ENCODE measurements at regions not wholly inside any gene's neighbourhood (a gene's known extent, or its start where the extent isn't known, plus 50 kb on each side); places are given as distances from the start of the nearest gene placed in this dataset.
"Not testable (repeated sequence)": the region's sequence is repeated elsewhere in the genome, so short reads cannot be mapped to it uniquely, and the experiment has no call there.

GRCh38 chr21:20031807-20032206 is 966.4 kb upstream of the NCAM2 start:
- no peak for ATAC-seq (ENCODE audit: insufficient number of reproducible peaks, low FRiP score, low read depth)
- no peak for DNase-seq (ENCODE audit: low spot score)
- H3K9me3 ChIP-seq, result no peaks in the 10 kb centered on the region
- H3K27ac ChIP-seq, result no peak overlapping the region
- no peak overlapping the region for H3K4me3 ChIP-seq
- no peaks in the 10 kb centered on the region for H3K27me3 ChIP-seq (replicated peaks; ENCODE audit: insufficient read depth)
- no peaks in the 10 kb centered on the region for H3K4me1 ChIP-seq (ENCODE audit: control insufficient read depth in 1 of 2, low read depth in 2 of 2)
- no peaks in the 10 kb centered on the region for H3K36me3 ChIP-seq
- no peak for TF ChIP-seq CTCF (IDR thresholded peaks at IDR 0.05)

- H3K27me3 ChIP-seq (replicated peaks; ENCODE audit: insufficient read depth), result no peaks in the 10 kb centered on the region
- no peak for DNase-seq (ENCODE audit: low spot score)
- H3K27ac ChIP-seq, result no peak overlapping the region
- no peaks in the 10 kb centered on the region for H3K36me3 ChIP-seq
- no peak for ATAC-seq (ENCODE audit: insufficient number of reproducible peaks, low FRiP score, low read depth)
- no peaks in the 10 kb centered on the region for H3K4me1 ChIP-seq (ENCODE audit: control insufficient read depth in 1 of 2, low read depth in 2 of 2)
- H3K4me3 ChIP-seq, result no peak overlapping the region
- TF ChIP-seq CTCF (IDR thresholded peaks at IDR 0.05), result no peak
- no peaks in the 10 kb centered on the region for H3K9me3 ChIP-seq
Measured at GRCh38 chr21:20040768-20041167, 957.4 kb upstream of the NCAM2 start.

GRCh38 chr21:20045197-20045596 is 953.0 kb upstream of the NCAM2 start:
- DNase-seq (ENCODE audit: low spot score), result no peak
- H3K4me1 ChIP-seq (ENCODE audit: control insufficient read depth in 1 of 2, low read depth in 2 of 2), result no peaks in the 10 kb centered on the region
- H3K4me3 ChIP-seq, result no peak overlapping the region
- no peaks in the 10 kb centered on the region for H3K9me3 ChIP-seq
- no peak for TF ChIP-seq CTCF (IDR thresholded peaks at IDR 0.05)
- no peaks in the 10 kb centered on the region for H3K27me3 ChIP-seq (replicated peaks; ENCODE audit: insufficient read depth)
- H3K27ac ChIP-seq, result no peak overlapping the region
- ATAC-seq (ENCODE audit: insufficient number of reproducible peaks, low FRiP score, low read depth), result no peak
- no peaks in the 10 kb centered on the region for H3K36me3 ChIP-seq

GRCh38 chr21:20048130-20048837 is 949.9 kb upstream of the NCAM2 start:
- not testable (repeated sequence) for H3K27me3 ChIP-seq (replicated peaks; ENCODE audit: insufficient read depth); H3K36me3 ChIP-seq; H3K4me1 ChIP-seq (ENCODE audit: control insufficient read depth in 1 of 2, low read depth in 2 of 2); ATAC-seq (ENCODE audit: insufficient number of reproducible peaks, low FRiP score, low read depth); H3K9me3 ChIP-seq; DNase-seq (ENCODE audit: low spot score); H3K4me3 ChIP-seq; H3K27ac ChIP-seq

GRCh38 chr21:20083336-20083735 is 914.9 kb upstream of the NCAM2 start:
- no peak overlapping the region for H3K27ac ChIP-seq
- H3K4me3 ChIP-seq, result no peak overlapping the region
- DNase-seq (ENCODE audit: low spot score) (no peak), ATAC-seq (ENCODE audit: insufficient number of reproducible peaks, low FRiP score, low read depth) (no peak)
- no peaks in the 10 kb centered on the region for H3K9me3 ChIP-seq
- H3K27me3 ChIP-seq (replicated peaks; ENCODE audit: insufficient read depth), result no peaks in the 10 kb centered on the region
- H3K36me3 ChIP-seq, result no peaks in the 10 kb centered on the region
- no peaks in the 10 kb centered on the region for H3K4me1 ChIP-seq (ENCODE audit: control insufficient read depth in 1 of 2, low read depth in 2 of 2)
- no peak for TF ChIP-seq CTCF (IDR thresholded peaks at IDR 0.05)

- Histone ChIP-seq H3K36me3 (no peaks in the 10 kb centered on the region), H3K4me1 (ENCODE audit: control insufficient read depth in 1 of 2, low read depth in 2 of 2) (no peaks in the 10 kb centered on the region)
- no peak for ATAC-seq (ENCODE audit: insufficient number of reproducible peaks, low FRiP score, low read depth)
Measured at GRCh38 chr21:20083925-20084324, 914.3 kb upstream of the NCAM2 start.

More at GRCh38 chr21:20083925-20084324, 914.3 kb upstream of the NCAM2 start:
- H3K27ac ChIP-seq, result no peak overlapping the region
- no peaks in the 10 kb centered on the region for H3K27me3 ChIP-seq (replicated peaks; ENCODE audit: insufficient read depth)
- DNase-seq (ENCODE audit: low spot score), result no peak
- no peak overlapping the region for H3K4me3 ChIP-seq
- no peaks in the 10 kb centered on the region for H3K9me3 ChIP-seq
- no peak for TF ChIP-seq CTCF (IDR thresholded peaks at IDR 0.05)
